Keratinocyte (primary cell): ENCODE measurements at regions not wholly inside any gene's neighbourhood (a gene's known extent, or its start where the extent isn't known, plus 50 kb on each side); places are given as distances from the start of the nearest gene placed in this dataset.

ENCODE experiments used
- DNase-seq: peaks from one replicate; pipeline ENCODE4 v3.0.0-alpha.2; 2011; ENCODE audit warnings: low read depth, missing footprints, low spot score
- FAIRE-seq: peaks from 2 replicates; lab custom pipeline; 2011; peaks lifted over from hg19 to GRCh38; lab: Jason Lieb, UNC
- H2AFZ ChIP-seq: 2 replicates; pipeline ENCODE4 v1.6.0; 2012; ENCODE audit warnings: low read length, control low read depth, inconsistent platforms; ENCODE audit not compliant: control insufficient read depth
- H3K27ac ChIP-seq: 2 replicates; pipeline ENCODE4 v1.5.1; 2011; ENCODE audit warnings: low read length; ENCODE audit not compliant: control insufficient read depth, insufficient read depth
- H3K27me3 ChIP-seq: 3 replicates; pipeline ENCODE4 v1.6.0; 2011; ENCODE audit warnings: low read length; ENCODE audit not compliant: control insufficient read depth, insufficient read depth; ENCODE audit errors: extremely low read depth
- H3K36me3 ChIP-seq, 2 experiments: 2 replicates in 1 of 2; 3 replicates in 1 of 2; pipeline ENCODE4 v1.5.1; 2011; ENCODE audit warnings: low read length in 2 of 2, mild to moderate bottlenecking in 1 of 2; ENCODE audit not compliant: control insufficient read depth in 2 of 2, insufficient read depth in 2 of 2; ENCODE audit errors: extremely low read depth in 1 of 2
- H3K4me1 ChIP-seq: 3 replicates; pipeline ENCODE4 v1.5.1; 2011; ENCODE audit warnings: low read length; ENCODE audit not compliant: control insufficient read depth, insufficient read depth; ENCODE audit errors: extremely low read depth
- H3K4me2 ChIP-seq: 3 replicates; pipeline ENCODE4 v1.6.0; 2011; ENCODE audit warnings: low read depth, low read length; ENCODE audit not compliant: control insufficient read depth, insufficient read depth; ENCODE audit errors: extremely low read depth
- H3K4me3 ChIP-seq, 3 experiments: fragments of 200-600 bp in 1 of 3; sonication (generic) in 1 of 3; 2 replicates in 2 of 3; 3 replicates in 1 of 3; pipeline ENCODE4 v1.5.1; 2011 to 2016; ENCODE audit warnings: low read length in 3 of 3, mild to moderate bottlenecking in 3 of 3, control low read depth in 2 of 3, inconsistent platforms in 1 of 3, low read depth in 1 of 3, mixed read lengths in 1 of 3, mixed run types in 1 of 3, moderate library complexity in 1 of 3; ENCODE audit not compliant: control insufficient read depth in 2 of 3, insufficient read depth in 2 of 3; ENCODE audit errors: extremely low read depth in 1 of 3
- H3K79me2 ChIP-seq: 2 replicates; pipeline ENCODE4 v1.6.0; 2012; ENCODE audit warnings: low read length; ENCODE audit not compliant: control insufficient read depth, insufficient read depth
- H3K9ac ChIP-seq: 3 replicates; pipeline ENCODE4 v1.6.0; 2011; ENCODE audit warnings: low read length; ENCODE audit not compliant: control insufficient read depth, insufficient read depth; ENCODE audit errors: extremely low read depth
- H3K9me1 ChIP-seq: 3 replicates; pipeline ENCODE4 v1.6.0; 2011; ENCODE audit warnings: low read length; ENCODE audit not compliant: control insufficient read depth, insufficient read depth; ENCODE audit errors: extremely low read depth
- H3K9me3 ChIP-seq: 2 replicates; pipeline ENCODE4 v1.5.1; 2012; ENCODE audit warnings: low read depth, low read length; ENCODE audit not compliant: control insufficient read depth
- H4K20me1 ChIP-seq: 3 replicates; pipeline ENCODE4 v1.6.0; 2011; ENCODE audit warnings: low read length; ENCODE audit not compliant: control insufficient read depth, insufficient read depth; ENCODE audit errors: extremely low read depth
- EZH2 ChIP-seq: IDR thresholded peaks from one replicate; pipeline ENCODE4 v1.6.1; 2012; ENCODE audit warnings: inconsistent platforms, mild to moderate bottlenecking, low read length, moderate library complexity
- dilution Hi-C: fragments of 300-500 bp; cut with MboI; formaldehyde crosslinking; loops from one replicate; pipeline ENCODE4 v1.7.0; 2020; ENCODE audit warnings: low sequenced_read_pairs; ENCODE audit not compliant: extremely low pct_ligation_motif_present
- TF ChIP-seq, protein P1 (sequence below), 3 experiments: IDR thresholded peaks in 1 of 3; conservative IDR thresholded peaks in 1 of 3; optimal IDR thresholded peaks in 1 of 3; 2 replicates in 2 of 3; 3 replicates in 1 of 3; pipeline versions ENCODE3 to v1.5.1; 2011; ENCODE audit warnings: low read length in 3 of 3, mild to moderate bottlenecking in 3 of 3, moderate library complexity in 2 of 3, control low read depth in 1 of 3, inconsistent platforms in 1 of 3; ENCODE audit not compliant: insufficient read depth in 2 of 3; ENCODE audit errors: extremely low read depth in 1 of 3

DNA sequence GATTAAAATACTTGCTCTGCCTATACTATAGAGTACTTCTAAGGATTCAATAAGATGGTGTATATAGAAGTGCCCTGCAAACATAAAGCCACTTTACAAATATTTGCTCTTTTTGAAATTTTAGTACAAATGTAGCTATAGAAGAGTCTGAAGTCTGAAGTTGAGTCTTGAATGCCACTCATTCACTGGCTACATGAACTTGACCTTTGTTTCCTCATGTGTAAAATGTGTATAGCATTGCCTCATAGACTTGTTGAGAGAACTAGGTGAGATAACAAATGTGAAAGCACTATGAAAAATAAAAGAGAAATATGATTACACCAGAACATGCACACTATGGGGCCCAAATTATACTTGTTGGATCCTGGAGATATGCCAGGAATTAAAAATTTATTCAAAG is 244.7 kb downstream of the SEC61B start:
- DNase-seq (no peak), FAIRE-seq (no peak)
- dilution Hi-C loops = no loop called here
- H3K79me2 ChIP-seq = no peaks in the 10 kb centered on the region
- TF ChIP-seq, protein P1, sequence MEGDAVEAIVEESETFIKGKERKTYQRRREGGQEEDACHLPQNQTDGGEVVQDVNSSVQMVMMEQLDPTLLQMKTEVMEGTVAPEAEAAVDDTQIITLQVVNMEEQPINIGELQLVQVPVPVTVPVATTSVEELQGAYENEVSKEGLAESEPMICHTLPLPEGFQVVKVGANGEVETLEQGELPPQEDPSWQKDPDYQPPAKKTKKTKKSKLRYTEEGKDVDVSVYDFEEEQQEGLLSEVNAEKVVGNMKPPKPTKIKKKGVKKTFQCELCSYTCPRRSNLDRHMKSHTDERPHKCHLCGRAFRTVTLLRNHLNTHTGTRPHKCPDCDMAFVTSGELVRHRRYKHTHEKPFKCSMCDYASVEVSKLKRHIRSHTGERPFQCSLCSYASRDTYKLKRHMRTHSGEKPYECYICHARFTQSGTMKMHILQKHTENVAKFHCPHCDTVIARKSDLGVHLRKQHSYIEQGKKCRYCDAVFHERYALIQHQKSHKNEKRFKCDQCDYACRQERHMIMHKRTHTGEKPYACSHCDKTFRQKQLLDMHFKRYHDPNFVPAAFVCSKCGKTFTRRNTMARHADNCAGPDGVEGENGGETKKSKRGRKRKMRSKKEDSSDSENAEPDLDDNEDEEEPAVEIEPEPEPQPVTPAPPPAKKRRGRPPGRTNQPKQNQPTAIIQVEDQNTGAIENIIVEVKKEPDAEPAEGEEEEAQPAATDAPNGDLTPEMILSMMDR (optimal IDR thresholded peaks at IDR 0.05 in 1 of 3, IDR thresholded peaks at IDR 0.05 in 1 of 3, conservative IDR thresholded peaks at IDR 0.05 in 1 of 3; ENCODE audit: extremely low read depth in 1 of 3, insufficient read depth in 2 of 3, low read length in 3 of 3) = no peak
- TF ChIP-seq EZH2 = no peak
- no peaks in the 10 kb centered on the region for H3K4me1 ChIP-seq
- H4K20me1 ChIP-seq = no peaks in the 10 kb centered on the region
- no peaks in the 10 kb centered on the region for H3K9me3 ChIP-seq
- H3K36me3 ChIP-seq = no peaks in the 10 kb centered on the region
- H3K4me3 ChIP-seq = no peak overlapping the region
- H2AFZ ChIP-seq = no peak overlapping the region
- no peaks in the 10 kb centered on the region for H3K9me1 ChIP-seq
- H3K9ac ChIP-seq = no peak overlapping the region
- H3K27me3 ChIP-seq = no peaks in the 10 kb centered on the region
- H3K4me2 ChIP-seq = no peak overlapping the region
- H3K27ac ChIP-seq = no peak overlapping the region

DNA sequence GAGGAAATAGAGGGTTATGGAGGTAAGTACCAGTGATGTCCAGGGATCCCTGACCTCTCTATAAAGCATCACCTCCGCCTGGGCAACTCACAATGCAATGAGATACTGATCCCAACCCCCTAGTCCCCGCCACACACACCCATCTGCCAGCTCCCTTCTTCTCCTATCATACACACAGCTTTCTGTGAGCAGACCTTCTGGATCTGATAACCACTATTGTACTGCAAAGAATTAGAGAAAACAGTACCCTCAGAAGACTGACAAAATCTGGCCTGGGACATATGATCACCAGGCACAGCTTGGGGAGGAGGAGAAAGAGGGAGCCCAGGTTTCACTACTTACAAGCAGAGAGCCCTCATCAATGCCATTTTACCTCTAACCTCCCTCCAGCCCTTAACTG is 249.0 kb downstream of the SEC61B start:
- no peak for DNase-seq
- Histone ChIP-seq H3K4me2 (no peak overlapping the region), H3K9me1 (no peaks in the 10 kb centered on the region), H3K27me3 (no peaks in the 10 kb centered on the region), H3K9ac (no peak overlapping the region), H3K27ac (no peak overlapping the region), H3K4me1 (no peaks in the 10 kb centered on the region), H3K4me3 (no peak overlapping the region), H3K79me2 (no peaks in the 10 kb centered on the region), H4K20me1 (no peaks in the 10 kb centered on the region), H3K36me3 (no peaks in the 10 kb centered on the region), H3K9me3 (no peaks in the 10 kb centered on the region), H2AFZ (no peak overlapping the region)
- dilution Hi-C loops = no loop called here
- no peak for FAIRE-seq
- TF ChIP-seq, protein P1 (optimal IDR thresholded peaks at IDR 0.05 in 1 of 3, IDR thresholded peaks at IDR 0.05 in 1 of 3, conservative IDR thresholded peaks at IDR 0.05 in 1 of 3; ENCODE audit: extremely low read depth in 1 of 3, insufficient read depth in 2 of 3, low read length in 3 of 3) = no peak
- TF ChIP-seq EZH2 = no peak
